GM23338 (cell line): ENCODE measurements at regions not wholly inside any gene's neighbourhood (a gene's known extent, or its start where the extent isn't known, plus 50 kb on each side); places are given as distances from the start of the nearest gene placed in this dataset.

ENCODE experiments used
- ATAC-seq: fragments of 200-7000 bp; cut with Tn5 transposase; 3 replicates; pipeline ENCODE4 v1.9.1; 2020
- DNase-seq: peaks from one replicate; pipeline ENCODE4 v3.0.0-alpha.2; 2015; ENCODE audit warnings: low spot score
- H2AFZ ChIP-seq: fragments of 200-600 bp; sonication (generic); 2 replicates; pipeline ENCODE4 v1.8.0; 2016; ENCODE audit warnings: antibody characterized with exemption, mild to moderate bottlenecking, moderate library complexity
- H3F3A ChIP-seq: fragments of 200-600 bp; sonication (generic); replicated peaks from 2 replicates; pipeline ENCODE4 v1.8.0; 2017; ENCODE audit warnings: antibody characterized with exemption, mixed run types, low read depth
- H3K27ac ChIP-seq: fragments of 200-600 bp; sonication (generic); 2 replicates; pipeline ENCODE4 v1.6.1; 2016; ENCODE audit warnings: low read depth
- H3K27me3 ChIP-seq: fragments of 200-600 bp; sonication (generic); 2 replicates; pipeline ENCODE4 v1.8.0; 2016; ENCODE audit warnings: mild to moderate bottlenecking, mixed run types, moderate library complexity; ENCODE audit not compliant: insufficient read depth
- H3K36me3 ChIP-seq: fragments of 200-600 bp; sonication (generic); 2 replicates; pipeline ENCODE4 v1.8.0; 2016; ENCODE audit warnings: mild to moderate bottlenecking; ENCODE audit not compliant: insufficient read depth
- H3K4me1 ChIP-seq: fragments of 200-600 bp; sonication (generic); 2 replicates; pipeline ENCODE4 v1.8.0; 2016; ENCODE audit warnings: mild to moderate bottlenecking, moderate library complexity; ENCODE audit not compliant: insufficient read depth
- H3K4me2 ChIP-seq: fragments of 200-600 bp; sonication (generic); 2 replicates; pipeline ENCODE4 v1.7.1; 2017; ENCODE audit warnings: mixed run types
- H3K4me3 ChIP-seq: fragments of 200-600 bp; sonication (generic); 2 replicates; pipeline ENCODE4 v1.6.1; 2016; ENCODE audit warnings: mixed run types
- H3K79me2 ChIP-seq: fragments of 200-600 bp; sonication (generic); replicated peaks from 2 replicates; pipeline ENCODE4 v1.8.0; 2017; ENCODE audit warnings: mild to moderate bottlenecking; ENCODE audit not compliant: insufficient read depth
- H3K9me2 ChIP-seq: fragments of 200-600 bp; sonication (generic); 2 replicates; pipeline ENCODE4 v1.8.0; 2017; ENCODE audit not compliant: insufficient read depth
- H4K20me1 ChIP-seq: fragments of 200-600 bp; sonication (generic); replicated peaks from 2 replicates; pipeline ENCODE4 v1.8.0; 2017; ENCODE audit warnings: mild to moderate bottlenecking; ENCODE audit not compliant: insufficient read depth
- H3K27ac Mint-ChIP-seq: 2 replicates; pipeline ENCODE4 v1.8.0; 2020; ENCODE audit warnings: inconsistent platforms, mild to moderate bottlenecking, moderate library complexity, mixed read lengths
- H3K27me3 Mint-ChIP-seq: 3 replicates; pipeline ENCODE4 v1.8.0; 2022; ENCODE audit warnings: low read depth, mild to moderate bottlenecking, moderate library complexity, mixed read lengths, inconsistent platforms; ENCODE audit not compliant: insufficient read depth, poor library complexity
- H3K36me3 Mint-ChIP-seq: 3 replicates; pipeline ENCODE4 v1.8.0; 2021; ENCODE audit warnings: low read depth, mild to moderate bottlenecking, inconsistent platforms, moderate library complexity, mixed read lengths
- H3K4me1 Mint-ChIP-seq: 3 replicates; pipeline ENCODE4 v1.8.0; 2020; ENCODE audit warnings: mild to moderate bottlenecking, inconsistent platforms, mixed read lengths
- H3K4me3 Mint-ChIP-seq: 3 replicates; pipeline ENCODE4 v1.8.0; 2021; ENCODE audit warnings: moderate library complexity, mild to moderate bottlenecking, inconsistent platforms, mixed read lengths
- H3K9me3 Mint-ChIP-seq: 3 replicates; pipeline ENCODE4 v1.8.0; 2020; ENCODE audit warnings: moderate library complexity, mild to moderate bottlenecking, inconsistent platforms, mixed read lengths
- CREB1 ChIP-seq: fragments of 250-450 bp; sonication (Bioruptor Pico); IDR thresholded peaks from 2 replicates; pipeline ENCODE4 v1.5.0; 2020; ENCODE audit warnings: low read depth, mild to moderate bottlenecking, moderate library complexity
- EZH2 ChIP-seq: fragments of 200-600 bp; sonication (generic); IDR thresholded peaks from one replicate; pipeline ENCODE4 v1.8.0; 2017; ENCODE audit warnings: antibody characterized with exemption, mild to moderate bottlenecking, low read depth; ENCODE audit not compliant: unreplicated experiment
- REST ChIP-seq: IDR thresholded peaks from one replicate; pipeline ENCODE4 v1.6.1; 2018; ENCODE audit warnings: antibody characterized with exemption; ENCODE audit not compliant: unreplicated experiment
- STAT1 ChIP-seq: IDR thresholded peaks from one replicate; pipeline ENCODE4 v1.6.1; 2016; ENCODE audit warnings: antibody characterized with exemption; ENCODE audit not compliant: unreplicated experiment
- ZNF331 ChIP-seq: fragments of 250-450 bp; sonication (Bioruptor Pico); IDR thresholded peaks from 2 replicates; pipeline ENCODE4 v1.5.0; 2020; ENCODE audit warnings: low read depth, mild to moderate bottlenecking, moderate library complexity
- ZNF462 ChIP-seq: fragments of 250-450 bp; sonication (Bioruptor Pico); IDR thresholded peaks from 2 replicates; pipeline ENCODE4 v1.5.0; 2020; ENCODE audit warnings: mild to moderate bottlenecking, moderate library complexity
- TF ChIP-seq, protein P1 (sequence below), 2 experiments: fragments of 200-600 bp in 1 of 2; sonication (generic) in 1 of 2; conservative IDR thresholded peaks; 2 replicates each; pipeline versions ENCODE4 v1.5.1 to v1.6.1; 2016 to 2017; ENCODE audit warnings: antibody characterized with exemption in 2 of 2, low read depth in 2 of 2, mild to moderate bottlenecking in 2 of 2, moderate library complexity in 1 of 2
- TF ChIP-seq, protein P2 (sequence below): IDR thresholded peaks from 2 replicates; pipeline ENCODE4 v1.6.1; 2016; ENCODE audit warnings: antibody characterized with exemption

- TF ChIP-seq REST (no peak), EZH2 (no peak), ZNF331 (CRISPR knock-in tag) (no peak), STAT1 (no peak), CREB1 (CRISPR knock-in tag) (no peak)
- TF ChIP-seq, protein P1, sequence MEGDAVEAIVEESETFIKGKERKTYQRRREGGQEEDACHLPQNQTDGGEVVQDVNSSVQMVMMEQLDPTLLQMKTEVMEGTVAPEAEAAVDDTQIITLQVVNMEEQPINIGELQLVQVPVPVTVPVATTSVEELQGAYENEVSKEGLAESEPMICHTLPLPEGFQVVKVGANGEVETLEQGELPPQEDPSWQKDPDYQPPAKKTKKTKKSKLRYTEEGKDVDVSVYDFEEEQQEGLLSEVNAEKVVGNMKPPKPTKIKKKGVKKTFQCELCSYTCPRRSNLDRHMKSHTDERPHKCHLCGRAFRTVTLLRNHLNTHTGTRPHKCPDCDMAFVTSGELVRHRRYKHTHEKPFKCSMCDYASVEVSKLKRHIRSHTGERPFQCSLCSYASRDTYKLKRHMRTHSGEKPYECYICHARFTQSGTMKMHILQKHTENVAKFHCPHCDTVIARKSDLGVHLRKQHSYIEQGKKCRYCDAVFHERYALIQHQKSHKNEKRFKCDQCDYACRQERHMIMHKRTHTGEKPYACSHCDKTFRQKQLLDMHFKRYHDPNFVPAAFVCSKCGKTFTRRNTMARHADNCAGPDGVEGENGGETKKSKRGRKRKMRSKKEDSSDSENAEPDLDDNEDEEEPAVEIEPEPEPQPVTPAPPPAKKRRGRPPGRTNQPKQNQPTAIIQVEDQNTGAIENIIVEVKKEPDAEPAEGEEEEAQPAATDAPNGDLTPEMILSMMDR (conservative IDR thresholded peaks at IDR 0.05; ENCODE audit: low read depth in 2 of 2), result no peak
- TF ChIP-seq, protein P2, sequence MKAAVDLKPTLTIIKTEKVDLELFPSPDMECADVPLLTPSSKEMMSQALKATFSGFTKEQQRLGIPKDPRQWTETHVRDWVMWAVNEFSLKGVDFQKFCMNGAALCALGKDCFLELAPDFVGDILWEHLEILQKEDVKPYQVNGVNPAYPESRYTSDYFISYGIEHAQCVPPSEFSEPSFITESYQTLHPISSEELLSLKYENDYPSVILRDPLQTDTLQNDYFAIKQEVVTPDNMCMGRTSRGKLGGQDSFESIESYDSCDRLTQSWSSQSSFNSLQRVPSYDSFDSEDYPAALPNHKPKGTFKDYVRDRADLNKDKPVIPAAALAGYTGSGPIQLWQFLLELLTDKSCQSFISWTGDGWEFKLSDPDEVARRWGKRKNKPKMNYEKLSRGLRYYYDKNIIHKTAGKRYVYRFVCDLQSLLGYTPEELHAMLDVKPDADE, result no peak
These were observed 1039.9 kb downstream of the GLUD2 start (continued) for GRCh38 chrX:122087341-122087740.

DNA sequence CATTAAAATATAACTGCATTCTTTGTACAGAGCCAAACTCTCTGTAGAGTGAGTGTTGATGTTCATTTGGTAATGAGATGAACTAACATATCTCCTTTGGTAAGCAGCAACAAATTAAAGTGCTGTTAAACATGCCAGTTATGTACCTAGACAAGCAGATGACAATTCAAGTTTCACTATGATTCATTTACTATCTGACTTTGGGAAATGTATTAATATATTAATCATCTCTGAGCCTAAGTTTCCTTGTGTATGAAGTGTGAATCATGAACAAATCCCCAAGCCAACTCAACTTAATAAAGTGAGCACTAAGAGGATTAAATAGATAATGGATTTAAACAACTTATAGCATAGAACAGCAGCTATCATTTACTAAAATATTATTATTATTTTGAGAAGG, 1044.2 kb downstream of the GLUD2 start:
- Histone ChIP-seq H3K4me2 (no peak overlapping the region), H3K27me3 (no peaks in the 10 kb centered on the region), H3K4me1 (no peaks in the 10 kb centered on the region), H2AFZ (no peak overlapping the region), H3K79me2 (no peaks in the 10 kb centered on the region), H3F3A (no peaks in the 10 kb centered on the region), H3K4me3 (no peak overlapping the region), H3K9me2 (no peaks in the 10 kb centered on the region), H4K20me1 (no peaks in the 10 kb centered on the region), H3K27ac (no peak overlapping the region), H3K36me3 (no peaks in the 10 kb centered on the region)
- Mint-ChIP-seq H3K27me3 (no peaks in the 10 kb centered on the region), H3K4me3 (no peak overlapping the region), H3K4me1 (no peaks in the 10 kb centered on the region), H3K9me3 (peaks cover 7% of the 10 kb centered on the region; the same call in 2 of the 3 replicates), H3K36me3 (peaks cover 4% of the 10 kb centered on the region; the same call in 1 of the 3 replicates), H3K27ac (no peak overlapping the region)
- no peak for ATAC-seq
- DNase-seq, result no peak
- no peak for TF ChIP-seq REST
- no peak for TF ChIP-seq CREB1 (CRISPR knock-in tag)
- TF ChIP-seq ZNF462 (CRISPR knock-in tag), result no peak
